ENCODE measurements at regions not wholly inside any gene's neighbourhood (a gene's known extent, or its start where the extent isn't known, plus 50 kb on each side); places are given as distances from the start of the nearest gene placed in this dataset.
"Not testable (repeated sequence)": the region's sequence is repeated elsewhere in the genome, so short reads cannot be mapped to it uniquely, and the experiment has no call there.

DNA sequence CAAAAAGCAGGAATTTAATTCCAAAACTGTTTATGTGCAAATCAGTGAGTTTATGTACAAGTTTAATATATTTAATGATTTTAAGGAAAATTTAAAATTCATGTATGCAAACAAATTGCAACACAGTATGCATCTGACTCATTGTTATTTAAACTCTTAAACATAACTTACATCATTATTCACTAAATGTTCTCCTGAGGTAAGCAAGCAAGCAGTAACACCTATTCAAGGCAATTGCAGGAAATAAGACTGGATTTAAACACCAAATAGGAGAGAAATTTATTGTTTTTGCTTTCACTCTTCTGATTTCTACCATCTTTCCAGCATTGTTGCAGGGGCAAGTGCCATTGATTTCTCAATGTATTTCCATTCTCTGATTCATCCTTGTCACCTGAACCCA is 239.5 kb downstream of the TFAP2A start:
- Mint-ChIP-seq H3K27me3 (ENCODE audit: insufficient read depth) (no peaks in the 10 kb centered on the region), H3K36me3 (ENCODE audit: low read depth) (no peaks in the 10 kb centered on the region), H3K4me3 (no peak overlapping the region), H3K27ac (no peak overlapping the region), H3K4me1 (ENCODE audit: low read depth) (no peaks in the 10 kb centered on the region), H3K9me3 (no peaks in the 10 kb centered on the region)
- DNase-seq (ENCODE audit: low spot score) = no peak
- intact Hi-C loops (cut with micrococcal nuclease) = no loop called here

DNA sequence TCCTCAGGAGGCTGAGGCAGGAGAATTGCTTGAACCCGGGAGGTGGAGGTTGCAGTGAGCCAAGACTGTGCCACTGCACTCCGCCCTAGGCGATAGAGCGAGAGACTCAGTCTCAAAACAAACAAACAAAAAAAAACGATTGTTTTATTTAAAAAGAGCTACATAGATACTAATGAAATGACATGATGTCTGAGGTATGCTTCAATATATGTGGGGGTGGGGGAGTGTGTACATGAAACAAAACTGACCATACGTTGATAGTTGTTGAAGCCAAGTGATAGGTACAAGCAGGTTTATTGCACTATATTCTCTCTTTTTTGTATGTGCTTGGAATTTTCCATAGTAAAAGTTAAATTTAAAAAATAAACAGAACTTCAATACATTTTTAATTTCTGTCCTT is 240.1 kb downstream of the TFAP2A start:
- no peak for DNase-seq (ENCODE audit: low spot score)
- Mint-ChIP-seq H3K27ac (no peak overlapping the region), H3K4me1 (ENCODE audit: low read depth) (no peaks in the 10 kb centered on the region), H3K4me3 (no peak overlapping the region), H3K9me3 (no peaks in the 10 kb centered on the region), H3K27me3 (ENCODE audit: insufficient read depth) (no peaks in the 10 kb centered on the region), H3K36me3 (ENCODE audit: low read depth) (no peaks in the 10 kb centered on the region)
- intact Hi-C loops (cut with micrococcal nuclease) = no loop called here

DNA sequence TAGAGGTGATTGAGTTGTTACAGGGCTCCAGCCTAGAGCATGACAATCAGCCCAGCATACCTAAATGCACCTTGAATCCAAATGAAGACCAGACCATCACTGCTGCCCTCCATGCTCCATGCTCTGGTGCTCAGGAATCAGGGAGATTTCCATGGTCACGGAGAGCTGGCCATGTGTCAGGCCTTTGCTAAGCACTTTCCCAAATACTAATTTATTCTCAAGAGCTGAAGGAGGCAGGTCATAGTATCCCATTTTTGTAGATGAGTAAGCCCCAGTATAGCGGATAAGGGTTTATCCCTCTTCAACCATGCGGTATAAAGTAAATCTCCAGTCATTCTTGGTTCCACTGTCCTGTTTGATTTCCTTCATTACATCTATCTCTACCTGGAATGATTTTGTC is 240.8 kb downstream of the TFAP2A start:
- no peaks in the 10 kb centered on the region for H3K4me1 Mint-ChIP-seq (ENCODE audit: low read depth)
- H3K36me3 Mint-ChIP-seq (ENCODE audit: low read depth) = no peaks in the 10 kb centered on the region
- no peaks in the 10 kb centered on the region for H3K27me3 Mint-ChIP-seq (ENCODE audit: insufficient read depth)
- intact Hi-C loops (cut with micrococcal nuclease) = no loop called here
- H3K4me3 Mint-ChIP-seq = no peak overlapping the region
- H3K27ac Mint-ChIP-seq = no peak overlapping the region
- no peak for DNase-seq (ENCODE audit: low spot score)
- no peaks in the 10 kb centered on the region for H3K9me3 Mint-ChIP-seq

- not testable (repeated sequence) for H3K36me3 Mint-ChIP-seq (ENCODE audit: low read depth)
Observed at GRCh38 chr6:10171706-10172105, 243.2 kb downstream of the TFAP2A start.

DNA sequence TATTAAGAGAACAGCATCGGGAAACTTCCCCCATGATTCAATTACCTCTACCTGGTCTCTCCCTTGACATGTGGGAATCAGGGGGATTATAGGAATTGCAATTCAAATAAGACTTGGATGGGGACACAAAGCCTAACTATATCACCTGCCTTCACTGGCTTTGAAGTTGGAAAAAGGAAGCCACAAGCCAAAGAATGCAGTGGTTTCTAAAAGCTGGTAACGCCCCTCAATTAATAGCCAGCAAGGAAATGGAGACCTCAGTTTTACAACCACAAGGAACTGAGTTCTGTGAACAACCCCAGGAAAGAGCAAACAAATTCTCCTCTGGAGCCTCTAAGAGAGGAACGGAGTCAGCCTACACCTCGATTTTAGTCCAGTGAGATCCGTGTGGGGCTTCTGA is 244.1 kb downstream of the TFAP2A start:
- no peaks in the 10 kb centered on the region for H3K27me3 Mint-ChIP-seq (ENCODE audit: insufficient read depth)
- no peak overlapping the region for H3K4me3 Mint-ChIP-seq
- intact Hi-C loops (cut with micrococcal nuclease) = no loop called here
- H3K27ac Mint-ChIP-seq = no peak overlapping the region
- DNase-seq (ENCODE audit: low spot score) = no peak
- no peaks in the 10 kb centered on the region for H3K4me1 Mint-ChIP-seq (ENCODE audit: low read depth)
- peaks cover 2% of the 10 kb centered on the region for H3K9me3 Mint-ChIP-seq
- H3K36me3 Mint-ChIP-seq (ENCODE audit: low read depth) = no peaks in the 10 kb centered on the region

More at GRCh38 chr6:10171706-10172105, 243.2 kb downstream of the TFAP2A start:
- H3K4me3 Mint-ChIP-seq; intact Hi-C loops (cut with micrococcal nuclease); DNase-seq (ENCODE audit: low spot score); H3K9me3 Mint-ChIP-seq; H3K4me1 Mint-ChIP-seq (ENCODE audit: low read depth); H3K27me3 Mint-ChIP-seq (ENCODE audit: insufficient read depth); H3K27ac Mint-ChIP-seq: not testable (repeated sequence)

DNA sequence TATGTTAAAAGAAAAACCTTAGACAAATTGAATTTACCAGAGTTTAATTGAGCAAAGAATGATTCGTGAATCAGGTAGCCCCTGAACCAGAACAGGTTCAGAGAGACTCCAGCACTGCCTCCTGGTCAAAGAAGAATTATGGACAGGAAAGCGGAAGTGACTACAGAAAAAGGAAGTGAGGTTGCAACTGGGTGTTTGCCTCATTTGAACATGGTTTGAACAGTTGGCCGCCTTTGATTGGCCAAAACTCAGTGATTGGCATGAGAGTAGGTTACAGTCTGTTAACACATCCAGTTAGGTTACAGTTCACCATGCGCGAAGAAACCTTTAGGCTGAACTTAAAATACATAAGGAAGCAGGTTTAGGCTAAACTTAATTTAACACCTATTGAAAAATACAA is 248.8 kb downstream of the TFAP2A start:
- no peak for DNase-seq (ENCODE audit: low spot score)
- H3K4me1 Mint-ChIP-seq (ENCODE audit: low read depth) = no peaks in the 10 kb centered on the region
- H3K36me3 Mint-ChIP-seq (ENCODE audit: low read depth) = no peaks in the 10 kb centered on the region
- peaks cover 4% of the 10 kb centered on the region for H3K9me3 Mint-ChIP-seq
- intact Hi-C loops (cut with micrococcal nuclease) = no loop called here
- no peak overlapping the region for H3K27ac Mint-ChIP-seq
- H3K4me3 Mint-ChIP-seq = no peak overlapping the region
- no peaks in the 10 kb centered on the region for H3K27me3 Mint-ChIP-seq (ENCODE audit: insufficient read depth)

DNA sequence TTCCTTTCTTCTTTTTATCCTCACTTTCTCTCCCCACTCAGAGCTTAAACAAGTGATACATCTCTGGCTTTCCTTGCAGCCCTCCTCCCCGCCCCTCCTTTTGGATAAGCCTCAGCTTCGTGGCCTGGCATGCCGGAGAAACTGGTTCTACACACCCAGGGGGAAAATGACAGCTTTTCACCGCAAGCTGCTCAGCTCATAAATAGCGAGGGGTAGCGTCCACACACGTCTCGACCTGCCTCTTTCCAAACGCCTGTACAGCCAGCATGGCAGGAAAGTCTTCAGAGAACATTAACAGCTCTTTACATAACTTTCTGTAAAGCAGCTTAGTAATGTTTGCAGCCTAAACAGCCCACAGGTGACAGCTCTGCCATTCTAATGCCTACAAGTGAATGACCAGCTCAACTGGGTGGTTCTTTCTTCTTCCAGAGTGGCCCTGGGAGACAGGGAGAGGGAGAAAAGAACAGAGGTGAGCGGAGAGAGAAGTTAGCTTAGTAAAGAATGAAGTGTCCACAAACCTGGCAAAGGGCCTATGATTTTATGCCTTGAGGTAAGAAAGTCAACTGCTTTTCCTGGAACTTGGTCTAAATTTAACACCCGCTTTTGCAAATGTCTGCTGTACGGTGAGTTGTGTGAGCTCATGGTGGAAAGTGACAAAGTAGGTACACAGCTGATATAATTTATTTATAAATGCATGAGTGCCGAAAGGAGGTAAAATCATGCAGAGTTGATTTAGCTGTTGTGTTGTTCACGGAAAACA is 251.5 kb downstream of the TFAP2A start:
- intact Hi-C loops (cut with micrococcal nuclease) = no loop called here
- Mint-ChIP-seq H3K4me1 (ENCODE audit: low read depth) (no peaks in the 10 kb centered on the region), H3K36me3 (ENCODE audit: low read depth) (no peaks in the 10 kb centered on the region), H3K27me3 (ENCODE audit: insufficient read depth) (no peaks in the 10 kb centered on the region), H3K27ac (no peak overlapping the region), H3K4me3 (no peak overlapping the region), H3K9me3 (peaks cover 4% of the 10 kb centered on the region)
- DNase-seq (ENCODE audit: low spot score) = no peak

GRCh38 chr6:10156875-10157274 is 258.0 kb downstream of the TFAP2A start:
- Mint-ChIP-seq H3K27ac (no peak overlapping the region), H3K4me3 (no peak overlapping the region), H3K9me3 (peaks cover 15% of the 10 kb centered on the region), H3K36me3 (ENCODE audit: low read depth) (no peaks in the 10 kb centered on the region), H3K27me3 (ENCODE audit: insufficient read depth) (no peaks in the 10 kb centered on the region), H3K4me1 (ENCODE audit: low read depth) (no peaks in the 10 kb centered on the region)
- intact Hi-C loops (cut with micrococcal nuclease) = no loop called here
- no peak for DNase-seq (ENCODE audit: low spot score)

- Mint-ChIP-seq H3K9me3 (peaks cover 15% of the 10 kb centered on the region), H3K4me1 (ENCODE audit: low read depth) (no peaks in the 10 kb centered on the region), H3K4me3 (no peak overlapping the region), H3K36me3 (ENCODE audit: low read depth) (no peaks in the 10 kb centered on the region), H3K27me3 (ENCODE audit: insufficient read depth) (no peaks in the 10 kb centered on the region), H3K27ac (no peak overlapping the region)
- no peak for DNase-seq (ENCODE audit: low spot score)
- intact Hi-C loops (cut with micrococcal nuclease) = no loop called here
Observed at GRCh38 chr6:10154251-10154650, 260.6 kb downstream of the TFAP2A start.

DNA sequence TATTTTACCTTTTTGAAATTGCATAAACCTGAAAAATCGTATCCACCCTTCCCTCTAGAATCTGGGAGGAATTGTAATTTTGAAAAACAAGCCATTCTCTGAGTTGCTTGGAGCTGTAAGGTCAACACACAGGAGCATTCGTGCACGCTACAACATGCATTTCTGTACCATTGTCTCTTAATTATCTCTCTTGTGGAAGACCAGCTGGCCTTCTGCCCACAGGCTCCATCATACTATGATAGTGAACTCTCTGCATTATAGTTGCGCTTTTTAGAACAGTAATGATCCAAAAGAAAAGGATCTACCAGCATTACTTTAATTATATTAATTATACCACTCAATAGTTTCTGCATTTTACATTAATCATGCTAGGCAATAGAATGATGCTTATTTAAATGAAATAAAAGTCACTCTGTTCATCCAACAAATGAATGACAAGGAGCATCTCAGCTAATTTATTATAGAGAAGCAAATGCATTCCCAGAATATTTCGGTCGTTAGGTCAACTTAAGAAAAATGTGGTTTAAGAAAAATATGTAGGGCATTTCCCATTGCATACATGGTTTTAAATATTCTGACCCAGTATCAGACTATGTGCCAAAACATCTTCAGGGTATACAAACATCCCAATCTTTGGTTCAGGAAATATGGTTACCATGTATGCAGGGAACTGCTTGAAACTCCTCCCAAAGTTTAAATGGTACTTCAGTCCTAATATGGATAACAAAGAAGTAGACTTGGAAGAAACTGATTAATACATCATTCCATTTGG is 263.5 kb downstream of the TFAP2A start:
- no peaks in the 10 kb centered on the region for H3K4me1 Mint-ChIP-seq (ENCODE audit: low read depth)
- no peak for DNase-seq (ENCODE audit: low spot score)
- H3K4me3 Mint-ChIP-seq = no peak overlapping the region
- no peaks in the 10 kb centered on the region for H3K36me3 Mint-ChIP-seq (ENCODE audit: low read depth)
- no peaks in the 10 kb centered on the region for H3K27me3 Mint-ChIP-seq (ENCODE audit: insufficient read depth)
- intact Hi-C loops (cut with micrococcal nuclease) = no loop called here
- H3K9me3 Mint-ChIP-seq = peaks cover 8% of the 10 kb centered on the region
- H3K27ac Mint-ChIP-seq = no peak overlapping the region

DNA sequence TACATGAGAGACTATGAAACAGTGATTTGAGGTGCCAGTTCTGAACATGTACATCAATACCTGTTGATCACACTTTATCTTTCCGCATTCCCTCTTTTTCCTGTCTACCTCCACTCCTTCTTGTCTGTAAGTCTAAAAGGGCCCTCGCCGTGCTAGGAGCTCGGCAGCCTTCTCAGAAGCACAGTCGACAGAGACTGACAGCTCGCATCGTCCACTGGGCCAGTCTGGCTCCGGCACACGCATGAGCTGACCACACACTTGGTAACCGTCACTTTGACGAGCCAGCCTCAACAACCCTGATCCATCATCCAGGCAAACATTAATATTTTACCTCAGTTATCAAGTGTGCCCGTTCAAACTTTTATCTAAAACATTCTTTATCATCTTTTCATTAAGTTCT is 265.3 kb downstream of the TFAP2A start:
- intact Hi-C loops (cut with micrococcal nuclease) = no loop called here
- Mint-ChIP-seq H3K4me1 (ENCODE audit: low read depth) (no peaks in the 10 kb centered on the region), H3K4me3 (no peak overlapping the region), H3K27me3 (ENCODE audit: insufficient read depth) (no peaks in the 10 kb centered on the region), H3K36me3 (ENCODE audit: low read depth) (no peaks in the 10 kb centered on the region), H3K27ac (no peak overlapping the region), H3K9me3 (no peaks in the 10 kb centered on the region)
- DNase-seq (ENCODE audit: low spot score) = no peak

DNA sequence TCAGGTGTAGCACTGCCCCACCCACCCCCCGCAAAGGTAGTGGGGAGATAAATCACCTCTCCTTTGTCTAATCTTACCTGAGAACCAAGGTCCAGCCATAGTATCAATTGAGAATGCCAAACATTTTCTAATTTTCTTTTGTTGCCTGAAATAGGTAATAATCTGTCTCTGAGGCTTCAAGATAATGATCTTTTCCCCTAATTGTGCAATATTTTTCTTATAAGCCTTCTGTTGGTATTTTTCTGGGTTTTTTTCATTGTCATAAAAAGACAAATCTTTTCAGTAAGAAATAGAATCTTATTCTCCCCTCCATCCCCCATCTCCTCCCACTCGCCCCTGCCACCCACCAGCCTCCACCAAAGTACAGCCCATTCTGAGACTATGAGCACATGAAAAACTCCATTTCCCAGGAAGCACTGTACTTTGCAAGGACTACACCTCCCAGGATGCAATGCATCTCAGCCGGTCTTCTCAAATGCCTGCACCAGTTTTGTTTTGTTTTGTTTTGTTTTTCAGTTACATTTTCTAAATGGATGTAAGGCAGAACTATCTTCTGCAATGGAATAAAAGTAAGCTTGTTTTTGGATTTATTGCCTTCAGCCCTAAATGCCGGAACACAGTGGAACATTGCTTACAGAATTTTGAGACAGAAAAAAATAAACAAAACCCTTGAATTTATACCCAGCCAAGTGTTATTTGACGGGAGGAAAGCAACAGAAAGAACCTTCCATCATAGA is 268.0 kb downstream of the TFAP2A start:
- no peaks in the 10 kb centered on the region for H3K36me3 Mint-ChIP-seq (ENCODE audit: low read depth)
- H3K9me3 Mint-ChIP-seq = no peaks in the 10 kb centered on the region
- intact Hi-C loops (cut with micrococcal nuclease) = no loop called here
- DNase-seq (ENCODE audit: low spot score) = no peak
- H3K4me3 Mint-ChIP-seq = peak overlapping the region; percentile 63
- H3K27ac Mint-ChIP-seq = no peak overlapping the region
- no peaks in the 10 kb centered on the region for H3K4me1 Mint-ChIP-seq (ENCODE audit: low read depth)
- H3K27me3 Mint-ChIP-seq (ENCODE audit: insufficient read depth) = no peaks in the 10 kb centered on the region

- no peak for DNase-seq (ENCODE audit: low spot score)
- no peaks in the 10 kb centered on the region for H3K9me3 Mint-ChIP-seq
- intact Hi-C loops (cut with micrococcal nuclease) = no loop called here
- no peaks in the 10 kb centered on the region for H3K36me3 Mint-ChIP-seq (ENCODE audit: low read depth)
- no peak overlapping the region for H3K27ac Mint-ChIP-seq
- no peaks in the 10 kb centered on the region for H3K27me3 Mint-ChIP-seq (ENCODE audit: insufficient read depth)
- no peaks in the 10 kb centered on the region for H3K4me1 Mint-ChIP-seq (ENCODE audit: low read depth)
- no peak overlapping the region for H3K4me3 Mint-ChIP-seq
Observed at GRCh38 chr6:10144772-10145171, 270.1 kb downstream of the TFAP2A start.
